Heart left ventricle (tissue), 13 donors: ENCODE measurements at regions not wholly inside any gene's neighbourhood (a gene's known extent, or its start where the extent isn't known, plus 50 kb on each side); places are given as distances from the start of the nearest gene placed in this dataset.

Experiments
- CTCF ChIP-seq, 12 donors: fragments of 200-600 bp; sonication (generic) in 4 of 12; IDR thresholded peaks; one replicate each; pipeline versions ENCODE4 v1.5.0 to v1.8.0; 2018 to 2022; ENCODE audit warnings: antibody characterized with exemption in 12 of 12, mild to moderate bottlenecking in 5 of 12
- POLR2A ChIP-seq, 2 donors: fragments of 450-650 bp; IDR thresholded peaks; one replicate each; pipeline ENCODE4 v1.6.1; 2017; ENCODE audit warnings: antibody characterized with exemption in 2 of 2, mild to moderate bottlenecking in 2 of 2, moderate library complexity in 2 of 2
- donor health status: ischemic (EF 13 %, LVEDD 7.1; RV severe dilation, severe dysfunction).
- donor health status: DM: no; HTN: yes; CAD: no.
- donor health status: DM: no; HTN: no; CAD: no.
- donor health status: ischemic (EF 25% LVEDD 6.9; RV normal size, moderate dysfunction).
- donor health status: ischemic (EF 25% LVEDD 5.7; RV mildly dilated, moderate dysfunction).
- donor health status: ischemic (EF 35%, LVEDD 5.7; RV mildly dilated, moderate dysfunction).
- donor health status: nonischemic (EF 11% LVEDD 7.7; RV severe dilation, severe dysfunction).
- donor health status: DM: yes; HTN: yes; CAD: no.
- donor health status: PGD.
- donor health status: ischemic (EF 29% LVEDD 5.4; RV normal size, mild dysfunction).
- donor health status: nonischemic (EF 23%, LVEDD 6.1; RV moderate dilation, normal function).

GRCh38 chr1:172935062-172935592 lies 115.6 kb downstream of the TNFSF18 start:
- TF ChIP-seq CTCF (IDR thresholded peaks at IDR 0.05) (no peak), POLR2A (IDR thresholded peaks at IDR 0.05) (no peak)
